GM23248 (cell line): ENCODE measurements at regions not wholly inside any gene's neighbourhood (a gene's known extent, or its start where the extent isn't known, plus 50 kb on each side); places are given as distances from the start of the nearest gene placed in this dataset.

Experiments
- EZH2 ChIP-seq: fragments of 200-600 bp; sonication (generic); IDR thresholded peaks from 2 replicates; pipeline ENCODE4 v1.6.1; 2018; ENCODE audit warnings: antibody characterized with exemption, mild to moderate bottlenecking; ENCODE audit not compliant: insufficient read depth, poor library complexity, severe bottlenecking
- EZH2phosphoT487 ChIP-seq: fragments of 200-600 bp; sonication (generic); IDR thresholded peaks from 2 replicates; pipeline ENCODE4 v1.6.1; 2018; ENCODE audit warnings: antibody characterized with exemption, moderate library complexity, mild to moderate bottlenecking, low read depth; ENCODE audit not compliant: insufficient read depth

GRCh38 chr16:48811478-48811877 is 201.5 kb upstream of the N4BP1 start:
- TF ChIP-seq EZH2 (no peak), EZH2phosphoT487 (no peak)
